SU-DHL-6 (cell line): ENCODE measurements at regions not wholly inside any gene's neighbourhood (a gene's known extent, or its start where the extent isn't known, plus 50 kb on each side); places are given as distances from the start of the nearest gene placed in this dataset.

Experiments
- EZH2phosphoT487 ChIP-seq: fragments of 200-600 bp; sonication (generic), shearing (Covaris generic); conservative IDR thresholded peaks from 2 replicates; pipeline ENCODE4 v1.6.1; 2018; ENCODE audit warnings: mild to moderate bottlenecking, antibody characterized with exemption, low read length, moderate library complexity, mixed read lengths
- TF ChIP-seq, protein P1 (sequence below): fragments of 200-600 bp; sonication (generic); IDR thresholded peaks from one replicate; pipeline ENCODE4 v1.5.1; 2017; ENCODE audit warnings: antibody characterized with exemption, mild to moderate bottlenecking, low read length, moderate library complexity; ENCODE audit not compliant: insufficient read depth, poor library complexity, severe bottlenecking

- TF ChIP-seq, protein P1, sequence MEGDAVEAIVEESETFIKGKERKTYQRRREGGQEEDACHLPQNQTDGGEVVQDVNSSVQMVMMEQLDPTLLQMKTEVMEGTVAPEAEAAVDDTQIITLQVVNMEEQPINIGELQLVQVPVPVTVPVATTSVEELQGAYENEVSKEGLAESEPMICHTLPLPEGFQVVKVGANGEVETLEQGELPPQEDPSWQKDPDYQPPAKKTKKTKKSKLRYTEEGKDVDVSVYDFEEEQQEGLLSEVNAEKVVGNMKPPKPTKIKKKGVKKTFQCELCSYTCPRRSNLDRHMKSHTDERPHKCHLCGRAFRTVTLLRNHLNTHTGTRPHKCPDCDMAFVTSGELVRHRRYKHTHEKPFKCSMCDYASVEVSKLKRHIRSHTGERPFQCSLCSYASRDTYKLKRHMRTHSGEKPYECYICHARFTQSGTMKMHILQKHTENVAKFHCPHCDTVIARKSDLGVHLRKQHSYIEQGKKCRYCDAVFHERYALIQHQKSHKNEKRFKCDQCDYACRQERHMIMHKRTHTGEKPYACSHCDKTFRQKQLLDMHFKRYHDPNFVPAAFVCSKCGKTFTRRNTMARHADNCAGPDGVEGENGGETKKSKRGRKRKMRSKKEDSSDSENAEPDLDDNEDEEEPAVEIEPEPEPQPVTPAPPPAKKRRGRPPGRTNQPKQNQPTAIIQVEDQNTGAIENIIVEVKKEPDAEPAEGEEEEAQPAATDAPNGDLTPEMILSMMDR: no peak
- no peak for TF ChIP-seq EZH2phosphoT487
Measured at GRCh38 chr10:24012249-24012803, 196.6 kb upstream of the KIAA1217 start.
